Neuronal stem cell (in vitro differentiated cells): ENCODE measurements at regions not wholly inside any gene's neighbourhood (a gene's known extent, or its start where the extent isn't known, plus 50 kb on each side); places are given as distances from the start of the nearest gene placed in this dataset.

Experiments
- DNase-seq: peaks from one replicate; pipeline ENCODE4 v3.0.0-alpha.2; 2013; ENCODE audit warnings: low spot score
- H2AFZ ChIP-seq: one replicate; pipeline ENCODE4 v1.6.1; 2013; ENCODE audit warnings: mild to moderate bottlenecking, low read length, inconsistent platforms
- H2AK5ac ChIP-seq: 2 replicates; pipeline ENCODE4 v1.6.1; 2013; ENCODE audit warnings: low read depth, mild to moderate bottlenecking, inconsistent platforms, low read length, moderate library complexity, mixed read lengths
- H2BK120ac ChIP-seq: 2 replicates; pipeline ENCODE4 v1.6.1; 2013; ENCODE audit warnings: low read depth, mild to moderate bottlenecking, inconsistent platforms, low read length, moderate library complexity, mixed read lengths
- H2BK12ac ChIP-seq: one replicate; pipeline ENCODE4 v1.6.1; 2013; ENCODE audit warnings: low read length, inconsistent platforms
- H2BK15ac ChIP-seq: 2 replicates; pipeline ENCODE4 v1.6.1; 2013; ENCODE audit warnings: mild to moderate bottlenecking, low read length, inconsistent platforms, mixed read lengths
- H2BK5ac ChIP-seq: one replicate; pipeline ENCODE4 v1.6.1; 2013; ENCODE audit warnings: inconsistent platforms, mild to moderate bottlenecking, low read length, moderate library complexity
- H3K14ac ChIP-seq: one replicate; pipeline ENCODE4 v1.6.1; 2013; ENCODE audit warnings: low read length, inconsistent platforms
- H3K18ac ChIP-seq: 2 replicates; pipeline ENCODE4 v1.6.1; 2013; ENCODE audit warnings: low read length, inconsistent platforms
- H3K23ac ChIP-seq: 2 replicates; pipeline ENCODE4 v1.6.1; 2013; ENCODE audit warnings: low read depth, mild to moderate bottlenecking, mixed read lengths, low read length, inconsistent platforms; ENCODE audit not compliant: poor library complexity
- H3K27ac ChIP-seq: replicated peaks from 3 replicates; pipeline ENCODE4 v1.5.1; 2013; ENCODE audit warnings: low read length, inconsistent platforms
- H3K27me3 ChIP-seq, 3 experiments: 2 replicates each; pipeline ENCODE4 v1.6.1; 2013; ENCODE audit warnings: low read length in 3 of 3, mild to moderate bottlenecking in 2 of 3, inconsistent platforms in 1 of 3, low read depth in 1 of 3, mixed read lengths in 1 of 3, moderate library complexity in 1 of 3; ENCODE audit not compliant: control insufficient read depth in 3 of 3, insufficient read depth in 3 of 3
- H3K36me3 ChIP-seq, 2 donors: replicated peaks in 1 of 2; 2 replicates each; pipeline ENCODE4 v1.6.1; 2013; ENCODE audit warnings: low read length in 2 of 2; ENCODE audit not compliant: control insufficient read depth in 2 of 2, insufficient read depth in 2 of 2
- H3K4ac ChIP-seq: 2 replicates; pipeline ENCODE4 v1.6.1; 2013; ENCODE audit warnings: inconsistent platforms, mild to moderate bottlenecking, low read length, moderate library complexity
- H3K4me1 ChIP-seq, 2 donors: 1 replicate in 1 of 2; 2 replicates in 1 of 2; pipeline ENCODE4 v1.6.1; 2013; ENCODE audit warnings: low read length in 2 of 2, low read depth in 1 of 2; ENCODE audit not compliant: control insufficient read depth in 2 of 2, insufficient read depth in 1 of 2
- H3K4me2 ChIP-seq: one replicate; pipeline ENCODE4 v1.6.1; 2013; ENCODE audit warnings: mild to moderate bottlenecking, low read length, inconsistent platforms; ENCODE audit not compliant: insufficient read depth, poor library complexity, severe bottlenecking
- H3K4me3 ChIP-seq, 2 donors: 2 replicates each; pipeline ENCODE4 v1.5.1; 2013; ENCODE audit warnings: low read length in 2 of 2, mild to moderate bottlenecking in 2 of 2, inconsistent platforms in 1 of 2, moderate library complexity in 1 of 2
- H3K79me1 ChIP-seq: one replicate; pipeline ENCODE4 v1.6.1; 2013; ENCODE audit warnings: low read depth, mild to moderate bottlenecking, inconsistent platforms, low read length, moderate library complexity
- H3K9ac ChIP-seq: one replicate; pipeline ENCODE4 v1.6.1; 2013; ENCODE audit warnings: mild to moderate bottlenecking, low read depth, low read length, inconsistent platforms; ENCODE audit not compliant: poor library complexity
- H3K9me3 ChIP-seq, 2 donors: replicated peaks in 1 of 2; 2 replicates each; pipeline versions ENCODE3 to v1.6.1; 2013; ENCODE audit warnings: low read length in 2 of 2, mild to moderate bottlenecking in 2 of 2, inconsistent platforms in 1 of 2, low read depth in 1 of 2, mixed read lengths in 1 of 2, moderate library complexity in 1 of 2; ENCODE audit not compliant: control insufficient read depth in 2 of 2, insufficient read depth in 1 of 2
- H4K8ac ChIP-seq: one replicate; pipeline ENCODE4 v1.6.1; 2013; ENCODE audit warnings: low read depth, mild to moderate bottlenecking, inconsistent platforms, low read length, moderate library complexity
- H4K91ac ChIP-seq: one replicate; pipeline ENCODE4 v1.6.1; 2013; ENCODE audit warnings: low read length, low read depth, mild to moderate bottlenecking, inconsistent platforms; ENCODE audit not compliant: poor library complexity
- WGBS, 2 donors: extraction: QIAGEN DNeasy Blood & Tissue Kit; methylation state at CpG; one replicate each; pipeline ENCODE4 v1.1.7; 2013; ENCODE audit warnings: missing lambda C conversion rate in 2 of 2, mixed read lengths in 1 of 2; ENCODE audit not compliant: insufficient read length in 2 of 2, insufficient replicate concordance in 1 of 2; ENCODE audit errors: extremely low coverage in 2 of 2; 5-methylcytosine and 5-hydroxymethylcytosine counted together

GRCh38 chr2:58871469-58872142, 630.5 kb upstream of the FANCL start:
- no peak overlapping the region for H3K23ac ChIP-seq
- H3K14ac ChIP-seq = no peak overlapping the region
- H2BK15ac ChIP-seq = no peak overlapping the region
- H3K4me1 ChIP-seq = peaks cover 2 to 5% of the 10 kb centered on the region in 2 donors
- H2BK12ac ChIP-seq = no peak overlapping the region
- H4K8ac ChIP-seq = no peak overlapping the region
- H2BK120ac ChIP-seq = no peak overlapping the region
- no peak overlapping the region for H3K27ac ChIP-seq
- no peaks in the 10 kb centered on the region for H3K79me1 ChIP-seq
- no CpG with 5 or more reads among the region's 4 CpGs for WGBS, 2 donors
- no peak overlapping the region for H4K91ac ChIP-seq
- H3K4me3 ChIP-seq = no peak overlapping the region
- no peaks in the 10 kb centered on the region for H3K36me3 ChIP-seq
- H2AK5ac ChIP-seq = no peak overlapping the region
- no peaks in the 10 kb centered on the region for H3K27me3 ChIP-seq
- no peaks in the 10 kb centered on the region for H3K9me3 ChIP-seq
- DNase-seq = no peak
- H2AFZ ChIP-seq = no peak overlapping the region
- no peak overlapping the region for H2BK5ac ChIP-seq
- H3K4me2 ChIP-seq = no peak overlapping the region
- H3K18ac ChIP-seq = no peak overlapping the region
- H3K9ac ChIP-seq = no peak overlapping the region
- no peak overlapping the region for H3K4ac ChIP-seq

GRCh38 chr2:58870704-58871103, 629.6 kb upstream of the FANCL start:
- Histone ChIP-seq H3K4me2 (no peak overlapping the region), H2AK5ac (no peak overlapping the region), H3K18ac (no peak overlapping the region), H3K27me3 (no peaks in the 10 kb centered on the region), H3K23ac (no peak overlapping the region), H2BK15ac (no peak overlapping the region), H3K9ac (no peak overlapping the region), H2BK12ac (no peak overlapping the region), H4K91ac (no peak overlapping the region), H3K27ac (no peak overlapping the region), H3K14ac (no peak overlapping the region), H3K79me1 (no peaks in the 10 kb centered on the region), H3K4me1 (peaks cover 4 to 14% of the 10 kb centered on the region in 2 donors), H3K36me3 (no peaks in the 10 kb centered on the region), H3K9me3 (no peaks in the 10 kb centered on the region), H2BK120ac (no peak overlapping the region), H2BK5ac (no peak overlapping the region), H3K4ac (no peak overlapping the region), H4K8ac (no peak overlapping the region), H3K4me3 (no peak overlapping the region), H2AFZ (no peak overlapping the region)
- no CpG with 5 or more reads among the region's 2 CpGs for WGBS, 2 donors
- DNase-seq = no peak

- no peak overlapping the region for H3K4ac ChIP-seq
- no CpG with 5 or more reads among the region's 1 CpG for WGBS, 2 donors
These were observed 625.8 kb upstream of the FANCL start for GRCh38 chr2:58866946-58867345.

GRCh38 chr2:58866527-58866926, 625.4 kb upstream of the FANCL start:
- no peak overlapping the region for H2AK5ac ChIP-seq
- H2BK12ac ChIP-seq = no peak overlapping the region
- H3K4ac ChIP-seq = no peak overlapping the region
- H3K27ac ChIP-seq = no peak overlapping the region
- WGBS, 2 donors = no CpG with 5 or more reads among the region's 1 CpG
- no peak overlapping the region for H2BK15ac ChIP-seq
- H3K9me3 ChIP-seq = no peaks in the 10 kb centered on the region
- no peak overlapping the region for H3K23ac ChIP-seq
- no peak overlapping the region for H2BK120ac ChIP-seq
- no peak overlapping the region for H3K4me3 ChIP-seq
- H4K91ac ChIP-seq = no peak overlapping the region
- H3K9ac ChIP-seq = no peak overlapping the region
- no peaks in the 10 kb centered on the region for H3K27me3 ChIP-seq
- H3K4me1 ChIP-seq = peaks cover 4 to 16% of the 10 kb centered on the region in 2 donors
- no peak overlapping the region for H3K14ac ChIP-seq
- no peak overlapping the region for H3K4me2 ChIP-seq
- H3K79me1 ChIP-seq = no peaks in the 10 kb centered on the region
- no peak overlapping the region for H2AFZ ChIP-seq
- H2BK5ac ChIP-seq = no peak overlapping the region
- H3K18ac ChIP-seq = no peak overlapping the region
- DNase-seq = no peak
- H3K36me3 ChIP-seq = no peaks in the 10 kb centered on the region
- no peak overlapping the region for H4K8ac ChIP-seq

More at GRCh38 chr2:58866946-58867345, 625.8 kb upstream of the FANCL start:
- H3K27me3 ChIP-seq = no peaks in the 10 kb centered on the region
- H2BK5ac ChIP-seq = no peak overlapping the region
- H3K36me3 ChIP-seq = no peaks in the 10 kb centered on the region
- no peak overlapping the region for H3K23ac ChIP-seq
- H3K9ac ChIP-seq = no peak overlapping the region
- no peak overlapping the region for H3K27ac ChIP-seq
- no peak overlapping the region for H3K14ac ChIP-seq
- H2AFZ ChIP-seq = no peak overlapping the region
- H2BK12ac ChIP-seq = no peak overlapping the region
- no peak overlapping the region for H3K4me3 ChIP-seq
- no peak overlapping the region for H4K91ac ChIP-seq
- H2AK5ac ChIP-seq = no peak overlapping the region
- no peak overlapping the region for H4K8ac ChIP-seq
- no peak for DNase-seq
- no peak overlapping the region for H3K4me2 ChIP-seq
- no peaks in the 10 kb centered on the region for H3K79me1 ChIP-seq
- peaks cover 4 to 16% of the 10 kb centered on the region in 2 donors for H3K4me1 ChIP-seq
- H2BK120ac ChIP-seq = no peak overlapping the region
- no peak overlapping the region for H2BK15ac ChIP-seq
- H3K9me3 ChIP-seq = no peaks in the 10 kb centered on the region
- H3K18ac ChIP-seq = no peak overlapping the region
